ENCODE measurements at regions not wholly inside any gene's neighbourhood (a gene's known extent, or its start where the extent isn't known, plus 50 kb on each side); places are given as distances from the start of the nearest gene placed in this dataset.

DNA sequence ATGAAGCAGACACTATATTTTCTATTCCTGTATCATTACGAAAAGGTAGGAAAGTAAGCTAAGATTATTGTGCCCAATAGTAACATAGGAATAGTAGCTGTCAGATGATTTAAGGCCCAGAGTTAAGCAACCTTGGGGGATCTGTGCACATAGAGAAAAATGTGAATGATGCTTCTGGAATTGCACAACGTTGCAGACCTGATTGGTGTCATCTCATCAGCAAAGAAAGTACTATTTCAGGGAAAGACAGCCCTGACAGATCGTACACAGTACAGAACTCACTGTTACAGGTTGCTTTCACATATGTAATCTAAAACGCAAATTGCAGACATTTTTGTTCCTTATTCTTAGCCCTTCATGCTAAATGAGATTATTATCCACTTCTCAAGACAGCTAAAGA, 535.9 kb downstream of the TRIB2 start:
- TF ChIP-seq EZH2 (IDR thresholded peaks at IDR 0.05; ENCODE audit: insufficient read depth, poor library complexity, severe bottlenecking): no peak
- no peak for TF ChIP-seq EZH2phosphoT487 (IDR thresholded peaks at IDR 0.05; ENCODE audit: insufficient read depth, low read depth)

Data from GM23248 (cell line).